ENCODE measurements at regions not wholly inside any gene's neighbourhood (a gene's known extent, or its start where the extent isn't known, plus 50 kb on each side); places are given as distances from the start of the nearest gene placed in this dataset.

DNA sequence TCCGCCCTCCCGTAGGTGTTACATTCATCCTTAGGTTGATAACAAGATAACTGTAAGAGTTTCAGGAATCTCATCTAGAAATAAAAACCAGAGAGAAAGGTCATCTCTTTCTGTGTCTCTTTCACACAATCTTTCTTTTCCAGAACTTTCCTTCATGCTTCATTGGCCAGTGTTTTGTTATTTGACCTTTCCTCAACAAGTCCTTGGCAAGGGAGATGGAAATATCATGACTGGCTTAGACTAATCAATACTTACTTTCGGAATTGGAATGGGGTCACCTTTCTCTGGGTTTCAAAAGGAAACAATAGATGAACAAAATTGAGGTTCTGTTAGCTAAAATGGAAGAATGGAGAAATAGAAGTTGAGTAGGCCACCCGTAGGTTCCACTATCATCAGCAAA is 72.9 kb upstream of the PPP2R5A start (continued):
- TF ChIP-seq, protein P1, sequence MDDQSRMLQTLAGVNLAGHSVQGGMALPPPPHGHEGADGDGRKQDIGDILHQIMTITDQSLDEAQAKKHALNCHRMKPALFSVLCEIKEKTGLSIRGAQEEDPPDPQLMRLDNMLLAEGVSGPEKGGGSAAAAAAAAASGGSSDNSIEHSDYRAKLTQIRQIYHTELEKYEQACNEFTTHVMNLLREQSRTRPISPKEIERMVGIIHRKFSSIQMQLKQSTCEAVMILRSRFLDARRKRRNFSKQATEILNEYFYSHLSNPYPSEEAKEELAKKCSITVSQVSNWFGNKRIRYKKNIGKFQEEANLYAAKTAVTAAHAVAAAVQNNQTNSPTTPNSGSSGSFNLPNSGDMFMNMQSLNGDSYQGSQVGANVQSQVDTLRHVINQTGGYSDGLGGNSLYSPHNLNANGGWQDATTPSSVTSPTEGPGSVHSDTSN (IDR thresholded peaks at IDR 0.05): no peak
- TF ChIP-seq TCF12 (IDR thresholded peaks at IDR 0.05): no peak
- TF ChIP-seq CHD2 (IDR thresholded peaks at IDR 0.05; ENCODE audit: low read length, partially characterized antibody): no peak
- TF ChIP-seq POLR2AphosphoS5 (IDR thresholded peaks at IDR 0.05; ENCODE audit: low read depth, low read length): no peak
- TF ChIP-seq FOSL2 (IDR thresholded peaks at IDR 0.05; ENCODE audit: borderline replicate concordance, low read depth): no peak
- TF ChIP-seq YY1 (IDR thresholded peaks at IDR 0.05; ENCODE audit: low read depth): no peak
- no peak for TF ChIP-seq RAD21 (IDR thresholded peaks at IDR 0.05; ENCODE audit: low read length)
- no peak for TF ChIP-seq SMC3 (IDR thresholded peaks at IDR 0.05; ENCODE audit: low read depth, low read length)
- no peak for TF ChIP-seq JUND (IDR thresholded peaks at IDR 0.05)
- TF ChIP-seq, protein P2, sequence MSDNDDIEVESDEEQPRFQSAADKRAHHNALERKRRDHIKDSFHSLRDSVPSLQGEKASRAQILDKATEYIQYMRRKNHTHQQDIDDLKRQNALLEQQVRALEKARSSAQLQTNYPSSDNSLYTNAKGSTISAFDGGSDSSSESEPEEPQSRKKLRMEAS (IDR thresholded peaks at IDR 0.05; ENCODE audit: low read depth): no peak
- no peak for TF ChIP-seq GABPA (IDR thresholded peaks at IDR 0.05; ENCODE audit: low read depth)
- no peak for TF ChIP-seq TAF1 (IDR thresholded peaks at IDR 0.05; ENCODE audit: borderline replicate concordance, low read depth, low read length)

DNA sequence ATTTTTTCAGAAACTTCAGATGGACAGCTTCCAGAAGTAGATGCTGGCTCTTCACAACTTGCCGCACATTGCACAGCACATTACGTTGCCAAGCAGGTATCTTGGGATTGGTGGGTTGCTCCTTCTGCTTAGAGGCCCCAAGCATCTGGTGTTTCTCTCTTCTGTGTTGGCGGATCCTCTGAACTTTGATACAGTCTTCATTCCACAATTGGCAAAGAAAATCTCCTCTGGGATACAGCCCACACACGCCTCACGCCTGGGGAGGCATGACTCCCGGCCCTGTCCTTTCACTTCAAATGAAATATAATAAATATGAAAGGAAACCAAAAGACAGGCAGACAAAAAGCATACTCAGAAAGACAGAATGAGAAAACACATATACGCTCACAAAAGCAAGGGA is 72.3 kb upstream of the PPP2R5A start:
- Histone ChIP-seq H3K36me3 (replicated peaks in 1 of 2; ENCODE audit: control insufficient read depth in 1 of 2, insufficient read depth in 2 of 2, low read length in 1 of 2) (no peaks in the 10 kb centered on the region), H3K4me2 (no peak overlapping the region), H3F3A (replicated peaks; ENCODE audit: insufficient read depth) (no peaks in the 10 kb centered on the region), H3K9me2 (no peaks in the 10 kb centered on the region), H3K4me1 (ENCODE audit: control insufficient read depth in 1 of 2, insufficient read depth in 2 of 2, low read depth in 1 of 2, low read length in 1 of 2) (no peaks in the 10 kb centered on the region; a peak in 1 of 4 replicates), H3K9me3 (no peaks in the 10 kb centered on the region), H4K20me1 (ENCODE audit: insufficient read depth) (no peaks in the 10 kb centered on the region), H2AFZ (ENCODE audit: low read depth) (no peak overlapping the region), H3K79me2 (ENCODE audit: insufficient read depth) (no peaks in the 10 kb centered on the region), H3K9ac (no peak overlapping the region), H3K27ac (ENCODE audit: low read depth in 2 of 2, low read length in 1 of 2) (no peak overlapping the region), H3K27me3 (ENCODE audit: insufficient read depth) (no peaks in the 10 kb centered on the region), H3K4me3 (ENCODE audit: low read depth in 2 of 2, low read length in 1 of 2) (no peak overlapping the region)
- TF ChIP-seq TCF12 (IDR thresholded peaks at IDR 0.05) (no peak), MXI1 (IDR thresholded peaks at IDR 0.05; ENCODE audit: low read depth, low read length) (no peak), TEAD4 (IDR thresholded peaks at IDR 0.05; ENCODE audit: borderline replicate concordance, insufficient read depth) (no peak), YY1 (IDR thresholded peaks at IDR 0.05; ENCODE audit: low read depth) (no peak), EZH2phosphoT487 (IDR thresholded peaks at IDR 0.05; ENCODE audit: borderline replicate concordance, low read depth) (no peak), RCOR1 (IDR thresholded peaks at IDR 0.05; ENCODE audit: low read length) (no peak), CHD2 (IDR thresholded peaks at IDR 0.05; ENCODE audit: low read length, partially characterized antibody) (no peak), RAD21 (IDR thresholded peaks at IDR 0.05; ENCODE audit: low read length) (no peak), FOXJ3 (CRISPR knock-in tag; IDR thresholded peaks at IDR 0.05) (no peak), JUND (IDR thresholded peaks at IDR 0.05) (no peak), GABPA (IDR thresholded peaks at IDR 0.05; ENCODE audit: low read depth) (no peak), EP300 (IDR thresholded peaks at IDR 0.05; ENCODE audit: borderline replicate concordance in 1 of 2, low read depth in 1 of 2, low read length in 1 of 2) (no peak)
- TF ChIP-seq, protein P3, sequence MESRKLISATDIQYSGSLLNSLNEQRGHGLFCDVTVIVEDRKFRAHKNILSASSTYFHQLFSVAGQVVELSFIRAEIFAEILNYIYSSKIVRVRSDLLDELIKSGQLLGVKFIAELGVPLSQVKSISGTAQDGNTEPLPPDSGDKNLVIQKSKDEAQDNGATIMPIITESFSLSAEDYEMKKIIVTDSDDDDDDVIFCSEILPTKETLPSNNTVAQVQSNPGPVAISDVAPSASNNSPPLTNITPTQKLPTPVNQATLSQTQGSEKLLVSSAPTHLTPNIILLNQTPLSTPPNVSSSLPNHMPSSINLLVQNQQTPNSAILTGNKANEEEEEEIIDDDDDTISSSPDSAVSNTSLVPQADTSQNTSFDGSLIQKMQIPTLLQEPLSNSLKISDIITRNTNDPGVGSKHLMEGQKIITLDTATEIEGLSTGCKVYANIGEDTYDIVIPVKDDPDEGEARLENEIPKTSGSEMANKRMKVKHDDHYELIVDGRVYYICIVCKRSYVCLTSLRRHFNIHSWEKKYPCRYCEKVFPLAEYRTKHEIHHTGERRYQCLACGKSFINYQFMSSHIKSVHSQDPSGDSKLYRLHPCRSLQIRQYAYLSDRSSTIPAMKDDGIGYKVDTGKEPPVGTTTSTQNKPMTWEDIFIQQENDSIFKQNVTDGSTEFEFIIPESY (IDR thresholded peaks at IDR 0.05; ENCODE audit: borderline replicate concordance, low read depth): no peak
- TF ChIP-seq, protein P4, sequence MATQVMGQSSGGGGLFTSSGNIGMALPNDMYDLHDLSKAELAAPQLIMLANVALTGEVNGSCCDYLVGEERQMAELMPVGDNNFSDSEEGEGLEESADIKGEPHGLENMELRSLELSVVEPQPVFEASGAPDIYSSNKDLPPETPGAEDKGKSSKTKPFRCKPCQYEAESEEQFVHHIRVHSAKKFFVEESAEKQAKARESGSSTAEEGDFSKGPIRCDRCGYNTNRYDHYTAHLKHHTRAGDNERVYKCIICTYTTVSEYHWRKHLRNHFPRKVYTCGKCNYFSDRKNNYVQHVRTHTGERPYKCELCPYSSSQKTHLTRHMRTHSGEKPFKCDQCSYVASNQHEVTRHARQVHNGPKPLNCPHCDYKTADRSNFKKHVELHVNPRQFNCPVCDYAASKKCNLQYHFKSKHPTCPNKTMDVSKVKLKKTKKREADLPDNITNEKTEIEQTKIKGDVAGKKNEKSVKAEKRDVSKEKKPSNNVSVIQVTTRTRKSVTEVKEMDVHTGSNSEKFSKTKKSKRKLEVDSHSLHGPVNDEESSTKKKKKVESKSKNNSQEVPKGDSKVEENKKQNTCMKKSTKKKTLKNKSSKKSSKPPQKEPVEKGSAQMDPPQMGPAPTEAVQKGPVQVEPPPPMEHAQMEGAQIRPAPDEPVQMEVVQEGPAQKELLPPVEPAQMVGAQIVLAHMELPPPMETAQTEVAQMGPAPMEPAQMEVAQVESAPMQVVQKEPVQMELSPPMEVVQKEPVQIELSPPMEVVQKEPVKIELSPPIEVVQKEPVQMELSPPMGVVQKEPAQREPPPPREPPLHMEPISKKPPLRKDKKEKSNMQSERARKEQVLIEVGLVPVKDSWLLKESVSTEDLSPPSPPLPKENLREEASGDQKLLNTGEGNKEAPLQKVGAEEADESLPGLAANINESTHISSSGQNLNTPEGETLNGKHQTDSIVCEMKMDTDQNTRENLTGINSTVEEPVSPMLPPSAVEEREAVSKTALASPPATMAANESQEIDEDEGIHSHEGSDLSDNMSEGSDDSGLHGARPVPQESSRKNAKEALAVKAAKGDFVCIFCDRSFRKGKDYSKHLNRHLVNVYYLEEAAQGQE (IDR thresholded peaks at IDR 0.05; ENCODE audit: low read depth, low read length): no peak
- TF ChIP-seq, protein P5, sequence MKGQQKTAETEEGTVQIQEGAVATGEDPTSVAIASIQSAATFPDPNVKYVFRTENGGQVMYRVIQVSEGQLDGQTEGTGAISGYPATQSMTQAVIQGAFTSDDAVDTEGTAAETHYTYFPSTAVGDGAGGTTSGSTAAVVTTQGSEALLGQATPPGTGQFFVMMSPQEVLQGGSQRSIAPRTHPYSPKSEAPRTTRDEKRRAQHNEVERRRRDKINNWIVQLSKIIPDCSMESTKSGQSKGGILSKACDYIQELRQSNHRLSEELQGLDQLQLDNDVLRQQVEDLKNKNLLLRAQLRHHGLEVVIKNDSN (IDR thresholded peaks at IDR 0.05; ENCODE audit: borderline replicate concordance, low read depth): no peak
- no peak for DNase-seq
- WGBS (ENCODE audit: low lambda C conversion rate): 85% methylated on average over 7 of the region's 7 CpGs
- ChIA-PET POLR2A (no interaction called here), CTCF (interaction anchor here (1.0 kb wide), 1 partner anchor 12 kb away, joined by 3 read pairs; no protein-coding TSS in a partner anchor)

All from SK-N-SH (cell line).